LNCaP clone FGC (cell line): ENCODE measurements at regions not wholly inside any gene's neighbourhood (a gene's known extent, or its start where the extent isn't known, plus 50 kb on each side); places are given as distances from the start of the nearest gene placed in this dataset.
"Not testable (repeated sequence)": the region's sequence is repeated elsewhere in the genome, so short reads cannot be mapped to it uniquely, and the experiment has no call there.

Source experiments
- DNase-seq: peaks from one replicate; pipeline ENCODE4 v3.0.0-alpha.2; 2011; ENCODE audit warnings: low read depth
- H3K4me3 ChIP-seq: 2 replicates; pipeline ENCODE4 v1.5.1; 2011; ENCODE audit warnings: mild to moderate bottlenecking, low read depth, low read length, control low read depth
- CTCF ChIP-seq: IDR thresholded peaks from 2 replicates; pipeline ENCODE4 v1.5.1; 2012; ENCODE audit warnings: mild to moderate bottlenecking; ENCODE audit not compliant: control insufficient read depth, insufficient read depth; ENCODE audit errors: extremely low read depth

DNA sequence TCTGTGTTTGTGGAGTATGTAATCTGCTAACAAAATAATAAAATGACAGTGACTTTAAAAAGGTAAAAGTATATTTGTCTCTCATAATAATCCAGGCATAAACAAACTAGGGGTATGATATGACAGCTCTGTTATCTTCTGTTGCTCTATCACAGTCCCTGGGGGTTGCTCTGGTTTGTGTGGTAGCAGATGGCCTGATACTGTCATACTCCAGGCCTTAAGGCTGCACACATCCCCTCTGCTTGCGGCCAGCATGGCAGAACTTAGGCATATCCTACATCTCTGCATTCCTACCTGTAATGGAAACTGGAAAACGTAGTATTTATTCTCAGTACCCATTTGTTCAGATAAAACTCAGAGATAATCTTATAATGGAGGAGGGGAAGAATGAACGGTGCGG lies 117.9 kb upstream of the HAND2 start:
- no peak for TF ChIP-seq CTCF
- no peak for DNase-seq
- no peak overlapping the region for H3K4me3 ChIP-seq

GRCh38 chr4:173642509-173642908 lies 112.5 kb upstream of the HAND2 start:
- no peak for DNase-seq
- H3K4me3 ChIP-seq: no peak overlapping the region
- TF ChIP-seq CTCF: no peak

GRCh38 chr4:173635395-173635794 lies 105.4 kb upstream of the HAND2 start:
- no peak for DNase-seq
- TF ChIP-seq CTCF: no peak
- no peak overlapping the region for H3K4me3 ChIP-seq

DNA sequence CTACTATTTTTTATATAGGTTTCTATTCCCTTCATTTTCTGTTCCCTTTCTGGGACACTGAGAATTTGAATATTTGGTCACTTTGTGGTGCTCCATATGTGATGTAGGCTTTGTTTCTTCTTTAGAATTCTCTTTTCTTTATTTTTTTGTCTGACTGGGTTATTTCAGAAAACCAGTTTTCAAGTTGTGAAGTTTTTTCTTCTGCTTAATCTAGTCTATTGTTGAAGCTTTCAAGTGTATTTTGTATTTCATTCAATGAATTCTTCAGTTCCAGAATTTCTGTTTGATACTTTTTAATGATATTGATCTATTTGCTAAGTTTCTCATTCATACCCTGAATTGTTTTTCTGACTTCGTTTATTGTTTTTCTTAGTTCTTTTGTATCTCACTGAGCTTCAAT lies 96.2 kb upstream of the HAND2 start:
- no peak for TF ChIP-seq CTCF

GRCh38 chr4:173618648-173619047 lies 88.6 kb upstream of the HAND2 start:
- DNase-seq, H3K4me3 ChIP-seq: not testable (repeated sequence)

More for the DNA sequence above, 96.2 kb upstream of the HAND2 start:
- no peak for DNase-seq
- no peak overlapping the region for H3K4me3 ChIP-seq

GRCh38 chr4:173609158-173609557 lies 79.1 kb upstream of the HAND2 start:
- DNase-seq: no peak
- no peak overlapping the region for H3K4me3 ChIP-seq
- no peak for TF ChIP-seq CTCF

DNA sequence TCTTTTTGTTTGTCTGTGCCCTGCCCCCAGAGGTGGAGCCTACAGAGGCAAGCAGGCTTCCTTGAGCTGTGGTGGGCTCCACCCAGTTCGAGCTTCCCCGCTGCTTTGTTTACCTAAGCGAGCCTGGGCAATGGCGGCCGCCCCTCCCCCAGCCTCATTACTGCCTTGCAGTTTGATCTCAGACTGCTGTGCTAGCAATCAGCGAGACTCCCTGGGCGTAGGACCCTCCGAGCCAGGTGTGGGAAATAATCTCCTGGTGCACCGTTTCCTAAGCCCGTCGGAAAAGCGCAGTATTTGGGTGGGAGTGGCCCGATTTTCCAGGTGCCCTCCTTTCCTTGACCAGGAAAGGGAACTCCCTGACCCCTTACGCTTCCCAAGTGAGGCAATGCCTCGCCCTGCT lies 78.6 kb upstream of the HAND2 start:
- not testable (repeated sequence) for DNase-seq
- peak overlapping the region; percentile 34 for H3K4me3 ChIP-seq

- no peak overlapping the region for H3K4me3 ChIP-seq
- no peak for DNase-seq
- TF ChIP-seq CTCF: peak; percentile 19; the same call in 1 of the 2 replicates
Measured at GRCh38 chr4:173591760-173592159, 61.7 kb upstream of the HAND2 start.
